H9 (cell line): ENCODE measurements at regions not wholly inside any gene's neighbourhood (a gene's known extent, or its start where the extent isn't known, plus 50 kb on each side); places are given as distances from the start of the nearest gene placed in this dataset.

Experiments used
- DNase-seq: peaks from one replicate; pipeline ENCODE4 v3.0.0-alpha.2; 2017
- H2AFZ ChIP-seq: one replicate; pipeline ENCODE4 v1.6.1; 2013; ENCODE audit warnings: mild to moderate bottlenecking, low read length, control low read depth, moderate library complexity
- H2AK5ac ChIP-seq: 2 replicates; pipeline ENCODE4 v1.6.1; 2013; ENCODE audit warnings: low read length, control low read depth, mixed read lengths; ENCODE audit not compliant: insufficient read length
- H2BK120ac ChIP-seq: one replicate; pipeline ENCODE4 v1.6.1; 2013; ENCODE audit warnings: low read depth, mild to moderate bottlenecking, low read length, control low read depth, inconsistent platforms; ENCODE audit not compliant: poor library complexity, severe bottlenecking
- H2BK12ac ChIP-seq: 2 replicates; pipeline ENCODE4 v1.6.1; 2013; ENCODE audit warnings: low read length, control low read depth, mixed read lengths, low read depth; ENCODE audit not compliant: insufficient read length
- H2BK15ac ChIP-seq: 2 replicates; pipeline ENCODE4 v1.6.1; 2013; ENCODE audit warnings: low read depth, low read length, control low read depth
- H2BK20ac ChIP-seq: one replicate; pipeline ENCODE4 v1.6.1; 2013; ENCODE audit warnings: low read depth, mild to moderate bottlenecking, low read length, control low read depth, inconsistent platforms; ENCODE audit not compliant: poor library complexity, severe bottlenecking
- H2BK5ac ChIP-seq: 2 replicates; pipeline ENCODE4 v1.6.1; 2013; ENCODE audit warnings: low read length, control low read depth, mixed read lengths; ENCODE audit not compliant: insufficient read length
- H3K14ac ChIP-seq: 2 replicates; pipeline ENCODE4 v1.6.1; 2013; ENCODE audit warnings: low read length, control low read depth; ENCODE audit not compliant: insufficient read depth
- H3K18ac ChIP-seq: 2 replicates; pipeline ENCODE4 v1.6.1; 2013; ENCODE audit warnings: low read depth, mild to moderate bottlenecking, mixed read lengths, low read length, control low read depth; ENCODE audit not compliant: insufficient read length
- H3K23ac ChIP-seq: 2 replicates; pipeline ENCODE4 v1.6.1; 2013; ENCODE audit warnings: low read length, control low read depth, mixed read lengths, low read depth; ENCODE audit not compliant: insufficient read length
- H3K23me2 ChIP-seq: 2 replicates; pipeline ENCODE4 v1.6.1; 2013; ENCODE audit warnings: low read depth, mild to moderate bottlenecking, mixed read lengths, low read length, control low read depth; ENCODE audit not compliant: insufficient read length, poor library complexity, severe bottlenecking
- H3K27ac ChIP-seq: 2 replicates; pipeline ENCODE4 v1.5.1; 2013; ENCODE audit warnings: low read length, control low read depth, mixed read lengths, low read depth; ENCODE audit not compliant: insufficient read length
- H3K27me3 ChIP-seq: 2 replicates; pipeline ENCODE4 v1.6.1; 2013; ENCODE audit warnings: low read length, control low read depth, inconsistent platforms; ENCODE audit not compliant: insufficient read depth
- H3K4ac ChIP-seq: 2 replicates; pipeline ENCODE4 v1.6.1; 2013; ENCODE audit warnings: low read depth, mild to moderate bottlenecking, control low read depth, inconsistent platforms, low read length, moderate library complexity
- H3K4me1 ChIP-seq: 2 replicates; pipeline ENCODE4 v1.6.1; 2013; ENCODE audit warnings: low read length, control low read depth, inconsistent platforms; ENCODE audit not compliant: insufficient read depth
- H3K4me2 ChIP-seq: 2 replicates; pipeline ENCODE4 v1.6.1; 2013; ENCODE audit warnings: low read length, control low read depth, mixed read lengths; ENCODE audit not compliant: insufficient read length, insufficient read depth
- H3K56ac ChIP-seq: 2 replicates; pipeline ENCODE4 v1.6.1; 2013; ENCODE audit warnings: low read depth, mild to moderate bottlenecking, mixed read lengths, low read length, control low read depth; ENCODE audit not compliant: insufficient read length
- H3K79me1 ChIP-seq: 2 replicates; pipeline ENCODE4 v1.6.1; 2013; ENCODE audit warnings: low read depth, mild to moderate bottlenecking, moderate library complexity, low read length, control low read depth, inconsistent platforms; ENCODE audit not compliant: insufficient read depth, poor library complexity, severe bottlenecking
- H3K79me2 ChIP-seq: 2 replicates; pipeline ENCODE4 v1.6.1; 2013; ENCODE audit warnings: low read length, control low read depth, inconsistent platforms; ENCODE audit not compliant: insufficient read depth
- H3K9ac ChIP-seq: 2 replicates; pipeline ENCODE4 v1.6.1; 2013; ENCODE audit warnings: low read length, control low read depth, mixed read lengths; ENCODE audit not compliant: insufficient read length; ENCODE audit errors: extremely low read depth
- H3K9me3 ChIP-seq: one replicate; pipeline ENCODE4 v1.6.1; 2013; ENCODE audit warnings: low read depth, low read length, inconsistent platforms; ENCODE audit not compliant: control insufficient read depth
- H3T11ph ChIP-seq: one replicate; pipeline ENCODE4 v1.6.1; 2013; ENCODE audit warnings: mild to moderate bottlenecking, low read length, control low read depth, inconsistent platforms
- H4K20me1 ChIP-seq: one replicate; pipeline ENCODE4 v1.6.1; 2013; ENCODE audit not compliant: control insufficient read depth, insufficient read length, insufficient read depth
- H4K5ac ChIP-seq: 2 replicates; pipeline ENCODE4 v1.6.1; 2013; ENCODE audit warnings: low read depth, mild to moderate bottlenecking, mixed read lengths, low read length, control low read depth; ENCODE audit not compliant: insufficient read length
- H4K8ac ChIP-seq: replicated peaks from 2 replicates; pipeline ENCODE4 v1.6.1; 2013; ENCODE audit warnings: low read length, control low read depth, mixed read lengths, low read depth; ENCODE audit not compliant: insufficient read length
- H4K91ac ChIP-seq: 2 replicates; pipeline ENCODE4 v1.6.1; 2013; ENCODE audit warnings: low read depth, mild to moderate bottlenecking, moderate library complexity, mixed read lengths, low read length, control low read depth; ENCODE audit not compliant: insufficient read length
- H3K27ac Mint-ChIP-seq, 3 experiments: 2 replicates in 2 of 3; 3 replicates in 1 of 3; pipeline ENCODE4 v1.8.0; 2020 to 2021; ENCODE audit warnings: mixed read lengths in 3 of 3, mild to moderate bottlenecking in 1 of 3, moderate library complexity in 1 of 3
- H3K27me3 Mint-ChIP-seq: 2 replicates; pipeline ENCODE4 v1.8.0; 2021; ENCODE audit warnings: low read depth, mild to moderate bottlenecking, moderate library complexity, mixed read lengths
- H3K36me3 Mint-ChIP-seq, 3 experiments: 2 replicates in 2 of 3; 3 replicates in 1 of 3; pipeline ENCODE4 v1.8.0; 2020 to 2021; ENCODE audit warnings: low read depth in 3 of 3, mixed read lengths in 3 of 3; ENCODE audit not compliant: insufficient read depth in 1 of 3
- H3K4me1 Mint-ChIP-seq, 2 experiments: 2 replicates each; pipeline ENCODE4 v1.8.0; 2020; ENCODE audit warnings: mixed read lengths in 2 of 2
- H3K4me3 Mint-ChIP-seq, 2 experiments: 2 replicates in 1 of 2; 3 replicates in 1 of 2; pipeline ENCODE4 v1.8.0; 2020 to 2021; ENCODE audit warnings: mild to moderate bottlenecking in 2 of 2, mixed read lengths in 2 of 2, moderate library complexity in 1 of 2
- H3K9me3 Mint-ChIP-seq, 2 experiments: 2 replicates in 1 of 2; 3 replicates in 1 of 2; pipeline ENCODE4 v1.8.0; 2020; ENCODE audit warnings: mild to moderate bottlenecking in 2 of 2, mixed read lengths in 2 of 2, moderate library complexity in 1 of 2
- CTCF ChIP-seq: fragments of 200-600 bp; sonication (generic); conservative IDR thresholded peaks from 3 replicates; pipeline ENCODE4 v1.8.0; 2021; ENCODE audit warnings: antibody characterized with exemption, mild to moderate bottlenecking
- WGBS: extraction: QIAGEN DNeasy Blood & Tissue Kit; methylation state at CpG from one replicate; pipeline ENCODE4 v1.1.7; 2013; ENCODE audit warnings: missing lambda C conversion rate, low lambda C conversion rate, mixed read lengths; ENCODE audit not compliant: insufficient read length; ENCODE audit errors: extremely low coverage; 5-methylcytosine and 5-hydroxymethylcytosine counted together

GRCh38 chr16:9546438-9546786 lies 455.0 kb downstream of the HAPSTR1 start:
- H3K9me3 ChIP-seq = no peaks in the 10 kb centered on the region
- H3K18ac ChIP-seq = no peak overlapping the region
- no peak overlapping the region for H4K8ac ChIP-seq
- no peak overlapping the region for H2BK20ac ChIP-seq
- H3K27me3 ChIP-seq = no peaks in the 10 kb centered on the region
- H4K20me1 ChIP-seq = no peaks in the 10 kb centered on the region
- H2BK12ac ChIP-seq = no peak overlapping the region
- no peak overlapping the region for H2BK120ac ChIP-seq
- no peak overlapping the region for H3K9ac ChIP-seq
- no peak overlapping the region for H3K23ac ChIP-seq
- no peaks in the 10 kb centered on the region for H3K4me1 ChIP-seq
- no peak overlapping the region for H3K14ac ChIP-seq
- H3T11ph ChIP-seq = no peak overlapping the region
- H2BK5ac ChIP-seq = no peak overlapping the region
- TF ChIP-seq CTCF = no peak
- no peak overlapping the region for H4K5ac ChIP-seq
- no peak overlapping the region for H3K27ac ChIP-seq
- H4K91ac ChIP-seq = no peak overlapping the region
- no peak for DNase-seq
- no peak overlapping the region for H2BK15ac ChIP-seq
- Mint-ChIP-seq H3K36me3 (peaks cover 0 to 2% (median 2%) of the 10 kb centered on the region in 3 experiments; a peak in 3 of 7 replicates), H3K4me3 (no peak overlapping the region), H3K9me3 (peaks cover 2 to 3% of the 10 kb centered on the region in 2 experiments; a peak in 3 of 5 replicates), H3K27ac (no peak overlapping the region), H3K27me3 (peaks cover 3% of the 10 kb centered on the region; the same call in 1 of the 2 replicates), H3K4me1 (peaks cover 4 to 12% of the 10 kb centered on the region in 2 experiments; a peak in 2 of 4 replicates)
- no peak overlapping the region for H3K4ac ChIP-seq
- no peaks in the 10 kb centered on the region for H3K23me2 ChIP-seq
- no peak overlapping the region for H2AK5ac ChIP-seq
- H3K79me2 ChIP-seq = no peaks in the 10 kb centered on the region
- WGBS = no CpG with 5 or more reads among the region's 2 CpGs
- no peak overlapping the region for H3K4me2 ChIP-seq
- H2AFZ ChIP-seq = no peak overlapping the region
- no peak overlapping the region for H3K56ac ChIP-seq
- no peaks in the 10 kb centered on the region for H3K79me1 ChIP-seq
